Right atrium auricular region (tissue), 2 donors: ENCODE measurements at regions not wholly inside any gene's neighbourhood (a gene's known extent, or its start where the extent isn't known, plus 50 kb on each side); places are given as distances from the start of the nearest gene placed in this dataset.

Experiments
- DNase-seq: peaks from one replicate; pipeline ENCODE4 v3.0.0-alpha.2; 2019; ENCODE audit warnings: low spot score
- H3K27ac ChIP-seq, 2 donors: fragments of 200-600 bp; sonication (generic); 1 replicate in 1 of 2; 2 replicates in 1 of 2; pipeline ENCODE4 v1.5.1; 2016 to 2019
- H3K27me3 ChIP-seq, 2 donors: fragments of 200-600 bp; sonication (generic); one replicate each; pipeline versions ENCODE4 v1.5.1 to v1.6.0; 2017 to 2019
- H3K36me3 ChIP-seq: fragments of 200-600 bp; sonication (generic); one replicate; pipeline ENCODE4 v1.5.1; 2016
- H3K4me1 ChIP-seq, 2 donors: fragments of 200-600 bp; sonication (generic); one replicate each; pipeline versions ENCODE4 v1.5.1 to v1.6.0; 2017 to 2019
- H3K4me3 ChIP-seq, 2 donors: fragments of 200-600 bp; sonication (generic); 1 replicate in 1 of 2; 2 replicates in 1 of 2; pipeline ENCODE4 v1.5.1; 2017 to 2019; ENCODE audit warnings: mild to moderate bottlenecking in 1 of 2, moderate library complexity in 1 of 2
- H3K9me3 ChIP-seq, 2 donors: fragments of 200-600 bp; sonication (generic); one replicate each; pipeline ENCODE4 v1.5.1; 2019
- CTCF ChIP-seq, 2 donors: fragments of 200-600 bp; sonication (generic); IDR thresholded peaks; one replicate each; pipeline ENCODE4 v1.5.1; 2019; ENCODE audit warnings: antibody characterized with exemption in 2 of 2

DNA sequence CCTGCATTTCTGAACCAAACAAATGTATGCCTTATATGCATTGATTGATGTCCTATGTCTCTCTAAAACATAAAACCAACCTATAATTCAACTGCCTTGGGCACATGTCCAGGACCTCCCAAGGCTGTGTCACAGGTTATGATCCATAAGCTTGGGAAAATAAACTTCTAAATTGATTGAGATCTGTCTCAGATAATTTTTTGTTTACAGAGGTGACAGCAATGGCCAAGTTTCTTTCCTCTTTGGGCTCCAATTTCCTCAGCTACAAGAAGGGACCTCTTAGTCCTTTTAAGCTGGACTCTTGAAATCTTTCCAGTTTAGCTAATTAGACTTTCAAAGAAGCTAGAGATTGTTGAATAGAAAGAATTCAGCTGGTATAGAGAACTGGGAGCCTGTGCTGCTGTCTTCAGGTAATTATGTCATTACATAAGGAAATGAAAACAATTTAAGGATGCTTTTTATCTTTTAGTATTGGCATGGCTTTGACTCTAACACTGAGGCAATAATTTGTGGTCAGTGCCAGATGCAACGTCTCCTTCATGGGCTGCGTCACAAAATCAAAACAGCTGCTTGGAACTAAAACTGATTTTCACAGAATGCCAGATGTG is 412.1 kb upstream of the TRIB2 start:
- H3K36me3 ChIP-seq, result no peaks in the 10 kb centered on the region
- DNase-seq, result no peak
- no peaks in the 10 kb centered on the region for H3K9me3 ChIP-seq
- no peak overlapping the region for H3K4me3 ChIP-seq
- TF ChIP-seq CTCF (IDR thresholded peaks at IDR 0.05), result no peak
- no peaks in the 10 kb centered on the region for H3K27me3 ChIP-seq
- no peaks in the 10 kb centered on the region for H3K4me1 ChIP-seq
- no peak overlapping the region for H3K27ac ChIP-seq

GRCh38 chr2:12305931-12306330 is 410.8 kb upstream of the TRIB2 start:
- H3K27me3 ChIP-seq, result no peaks in the 10 kb centered on the region
- no peak for TF ChIP-seq CTCF (IDR thresholded peaks at IDR 0.05)
- H3K4me3 ChIP-seq, result no peak overlapping the region
- H3K9me3 ChIP-seq, result no peaks in the 10 kb centered on the region
- H3K4me1 ChIP-seq, result no peaks in the 10 kb centered on the region
- no peak for DNase-seq
- no peaks in the 10 kb centered on the region for H3K36me3 ChIP-seq
- H3K27ac ChIP-seq, result no peak overlapping the region

- Histone ChIP-seq H3K4me1 (no peaks in the 10 kb centered on the region), H3K27ac (no peak overlapping the region), H3K4me3 (no peak overlapping the region), H3K36me3 (no peaks in the 10 kb centered on the region), H3K9me3 (no peaks in the 10 kb centered on the region), H3K27me3 (no peaks in the 10 kb centered on the region)
- no peak for TF ChIP-seq CTCF (IDR thresholded peaks at IDR 0.05)
- DNase-seq, result no peak
These were observed 406.3 kb upstream of the TRIB2 start for GRCh38 chr2:12310399-12310798.

DNA sequence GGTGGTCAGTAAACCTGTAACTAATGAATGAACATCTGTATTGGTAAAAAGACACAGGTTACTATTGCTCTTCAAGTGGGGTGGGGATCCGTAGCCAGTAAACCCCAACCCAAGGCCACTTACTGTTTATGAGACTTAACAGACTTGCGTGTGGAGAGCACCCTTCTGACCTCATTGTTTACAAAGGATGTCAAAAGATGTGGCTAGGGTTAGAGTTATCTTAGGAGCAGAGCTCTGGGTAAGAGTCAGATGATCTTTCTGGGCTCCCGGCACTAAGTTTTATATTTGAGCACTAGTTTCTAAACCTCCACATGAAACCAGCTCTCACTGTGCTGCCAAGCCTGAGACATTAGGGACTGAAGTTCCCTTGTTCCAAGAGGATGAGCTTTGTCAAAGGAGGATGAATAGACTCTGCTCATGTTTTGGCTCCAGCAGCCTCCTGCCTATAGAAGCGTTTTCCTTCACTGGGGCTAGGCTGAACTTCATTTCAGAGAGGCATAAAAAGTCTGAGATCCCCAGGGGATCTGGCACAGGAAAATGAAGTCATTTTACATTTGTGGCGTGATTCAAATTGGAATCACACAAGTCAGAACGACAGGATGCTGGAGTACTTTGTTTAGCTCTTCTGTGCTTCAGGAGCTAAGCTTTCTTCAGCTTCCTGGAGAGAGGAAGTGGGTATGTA is 403.1 kb upstream of the TRIB2 start:
- H3K4me3 ChIP-seq, result no peak overlapping the region
- H3K9me3 ChIP-seq, result no peaks in the 10 kb centered on the region
- no peaks in the 10 kb centered on the region for H3K27me3 ChIP-seq
- no peak for TF ChIP-seq CTCF (IDR thresholded peaks at IDR 0.05)
- H3K36me3 ChIP-seq, result no peaks in the 10 kb centered on the region
- H3K4me1 ChIP-seq, result no peaks in the 10 kb centered on the region
- DNase-seq, result no peak
- peak overlapping the region in 1 of 2 donors; percentile 12 for H3K27ac ChIP-seq

DNA sequence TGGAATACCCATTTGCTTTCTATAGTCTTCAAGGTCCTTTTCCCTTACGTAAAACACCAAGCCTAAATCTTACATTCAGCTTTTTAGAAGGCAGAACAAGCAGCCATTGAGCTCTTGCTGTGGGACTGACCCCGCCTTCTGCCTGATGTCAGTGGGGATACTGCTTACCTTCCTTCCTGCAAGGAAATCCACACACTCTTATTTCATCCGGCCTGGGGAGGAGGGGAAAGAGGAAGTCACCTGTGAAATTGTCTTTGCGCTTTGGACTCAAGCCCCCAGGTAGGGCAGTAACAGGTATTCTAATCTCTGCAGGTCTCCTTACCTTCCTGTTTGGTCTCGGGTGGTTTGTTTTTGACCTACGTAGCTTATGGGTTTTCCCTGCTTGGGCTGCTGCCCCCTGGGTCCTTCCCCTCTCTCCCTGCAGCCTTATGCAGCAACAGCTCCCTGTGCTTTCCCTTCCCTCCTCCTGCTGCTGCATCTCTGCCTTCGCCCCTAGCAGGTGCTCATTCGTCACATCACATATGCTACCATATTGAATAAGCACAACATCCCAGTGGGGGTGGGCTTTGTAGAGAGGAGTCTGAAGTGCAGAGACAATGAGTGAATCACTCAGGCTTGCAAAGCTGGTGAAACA is 402.5 kb upstream of the TRIB2 start:
- Histone ChIP-seq H3K9me3 (no peaks in the 10 kb centered on the region), H3K27ac (peak overlapping the region in 1 of 2 donors; percentile 12), H3K4me1 (no peaks in the 10 kb centered on the region), H3K27me3 (no peaks in the 10 kb centered on the region), H3K36me3 (no peaks in the 10 kb centered on the region), H3K4me3 (no peak overlapping the region)
- no peak for TF ChIP-seq CTCF (IDR thresholded peaks at IDR 0.05)
- DNase-seq, result no peak
